HCT116 (cell line): ENCODE measurements at regions not wholly inside any gene's neighbourhood (a gene's known extent, or its start where the extent isn't known, plus 50 kb on each side); places are given as distances from the start of the nearest gene placed in this dataset.
"Not testable (repeated sequence)": the region's sequence is repeated elsewhere in the genome, so short reads cannot be mapped to it uniquely, and the experiment has no call there.

Experiments used
- ATAC-seq: fragments of 200-7000 bp; cut with Tn5 transposase; 2 replicates; pipeline ENCODE4 v1.9.1; 2020; ENCODE audit warnings: mild to moderate bottlenecking, moderate library complexity
- BruUV-seq: library from RNA; stranded (reverse); fragments of 400-500 nt; replicated peaks from 2 replicates; lab custom pipeline; 2021; lab: Mats Ljungman, UMichigan
- CTCF ChIA-PET: fragments of 300-600 bp; sonication (Branson Sonifier 250); formaldehyde crosslinking; loops from one replicate; lab custom pipeline; 2021; ENCODE audit warnings: antibody characterized with exemption; lab: Charles Lee
- POLR2A ChIA-PET: fragments of 300-600, 350-600 bp; sonication (Branson Sonifier 250); formaldehyde crosslinking; loops from one replicate; lab custom pipeline; 2021; ENCODE audit warnings: antibody characterized with exemption; lab: Charles Lee
- RAD21 ChIA-PET, 2 experiments: fragments of 300-600 bp; sonication (Branson Sonifier 250); formaldehyde crosslinking; loops; one replicate each; lab custom pipeline; 2023; ENCODE audit warnings: low total read pairs in 2 of 2; ENCODE audit not compliant: uncharacterized antibody in 2 of 2, unreplicated experiment in 2 of 2, low non-redundant PET in 1 of 2; lab: Charles Lee
- DNase-seq: peaks from one replicate; pipeline ENCODE4 v3.0.0-alpha.2; 2010; ENCODE audit warnings: low read depth, low spot score
- H2AFZ ChIP-seq: fragments of 200-600 bp; shearing (Covaris generic), sonication (generic); 2 replicates; pipeline ENCODE4 v1.6.1; 2017; ENCODE audit warnings: low read depth, mixed run types, mixed read lengths, antibody characterized with exemption, low read length; ENCODE audit not compliant: poor library complexity, severe bottlenecking
- H3K27ac ChIP-seq: 2 replicates; pipeline ENCODE4 v1.5.1; 2012; ENCODE audit warnings: low read depth, low read length
- H3K27me3 ChIP-seq: fragments of 200-600 bp; sonication (generic); 2 replicates; pipeline ENCODE4 v1.6.1; 2016; ENCODE audit warnings: mixed run types, low read length, mixed read lengths; ENCODE audit not compliant: insufficient read depth
- H3K36me3 ChIP-seq, 2 experiments: fragments of 200-500 bp in 1 of 2; fragments of 200-600 bp in 1 of 2; sonication (Bioruptor generic) in 1 of 2; sonication (generic) in 1 of 2; 2 replicates each; pipeline versions ENCODE4 v1.5.1 to v1.6.1; 2014 to 2016; ENCODE audit warnings: low read length in 2 of 2, inconsistent platforms in 1 of 2, mixed read lengths in 1 of 2, mixed run types in 1 of 2; ENCODE audit not compliant: insufficient read depth in 2 of 2, control insufficient read depth in 1 of 2
- H3K4me1 ChIP-seq, 2 experiments: fragments of 200-600 bp in 1 of 2; sonication (generic) in 1 of 2; 2 replicates each; pipeline versions ENCODE4 v1.5.1 to v1.6.1; 2012 to 2017; ENCODE audit warnings: low read length in 2 of 2, inconsistent platforms in 1 of 2, mild to moderate bottlenecking in 1 of 2, mixed read lengths in 1 of 2, mixed run types in 1 of 2, moderate library complexity in 1 of 2; ENCODE audit not compliant: insufficient read depth in 2 of 2, control insufficient read depth in 1 of 2
- H3K4me2 ChIP-seq: fragments of 200-600 bp; sonication (generic); 2 replicates; pipeline ENCODE4 v1.6.1; 2017; ENCODE audit warnings: mixed run types, low read length, mixed read lengths
- H3K4me3 ChIP-seq, 2 experiments: fragments of 200-600 bp in 1 of 2; sonication (generic) in 1 of 2; replicated peaks in 1 of 2; 2 replicates each; pipeline ENCODE4 v1.5.1; 2011 to 2016; ENCODE audit warnings: low read length in 2 of 2, control low read depth in 1 of 2, low read depth in 1 of 2, mild to moderate bottlenecking in 1 of 2, mixed read lengths in 1 of 2, mixed run types in 1 of 2
- H3K79me2 ChIP-seq: fragments of 200-600 bp; sonication (generic); 2 replicates; pipeline ENCODE4 v1.6.1; 2017; ENCODE audit warnings: mild to moderate bottlenecking, mixed run types, low read length, moderate library complexity, mixed read lengths; ENCODE audit not compliant: insufficient read depth
- H3K9ac ChIP-seq: fragments of 200-600 bp; sonication (generic); 2 replicates; pipeline ENCODE4 v1.6.1; 2016; ENCODE audit warnings: low read length, mixed read lengths
- H3K9me2 ChIP-seq: fragments of 200-600 bp; sonication (generic), shearing (Covaris generic); 2 replicates; pipeline ENCODE4 v1.6.1; 2017; ENCODE audit warnings: mixed run types, mild to moderate bottlenecking, moderate library complexity; ENCODE audit not compliant: insufficient read depth
- H3K9me3 ChIP-seq, 2 experiments: fragments of 200-500 bp in 1 of 2; fragments of 200-600 bp in 1 of 2; sonication (Bioruptor generic) in 1 of 2; sonication (generic) in 1 of 2; 2 replicates each; pipeline ENCODE4 v1.6.1; 2014 to 2017; ENCODE audit warnings: low read length in 2 of 2, mixed read lengths in 2 of 2, inconsistent platforms in 1 of 2, low read depth in 1 of 2, mild to moderate bottlenecking in 1 of 2, mixed run types in 1 of 2, moderate library complexity in 1 of 2; ENCODE audit not compliant: control insufficient read depth in 1 of 2, insufficient read depth in 1 of 2
- H4K20me1 ChIP-seq: fragments of 200-600 bp; sonication (generic), shearing (Covaris generic); 2 replicates; pipeline ENCODE4 v1.6.1; 2017; ENCODE audit warnings: mixed run types, mild to moderate bottlenecking, moderate library complexity; ENCODE audit not compliant: insufficient read depth
- CBX3 ChIP-seq: IDR thresholded peaks from 2 replicates; pipeline ENCODE4 v1.6.1; 2012; ENCODE audit warnings: low read depth
- CTCF ChIP-seq, 3 experiments: fragments of 200-600 bp in 1 of 3; sonication (generic) in 1 of 3; IDR thresholded peaks in 2 of 3; conservative IDR thresholded peaks in 1 of 3; 2 replicates each; pipeline ENCODE4 v1.5.1; 2012 to 2017; ENCODE audit warnings: low read depth in 2 of 3, low read length in 2 of 3, antibody characterized with exemption in 1 of 3, borderline replicate concordance in 1 of 3, control low read depth in 1 of 3, mild to moderate bottlenecking in 1 of 3, mixed read lengths in 1 of 3, mixed run types in 1 of 3, moderate library complexity in 1 of 3; ENCODE audit not compliant: insufficient read depth in 1 of 3
- EZH2phosphoT487 ChIP-seq: fragments of 200-600 bp; IDR thresholded peaks from 2 replicates; pipeline ENCODE4 v1.6.1; 2018; ENCODE audit warnings: antibody characterized with exemption, borderline replicate concordance
- FOSL1 ChIP-seq: IDR thresholded peaks from 2 replicates; pipeline ENCODE4 v1.6.1; 2012; ENCODE audit warnings: low read depth
- JUND ChIP-seq: IDR thresholded peaks from 2 replicates; pipeline ENCODE4 v1.6.1; 2012
- POLR2AphosphoS5 ChIP-seq: IDR thresholded peaks from 2 replicates; pipeline ENCODE4 v1.6.1; 2011; ENCODE audit warnings: mild to moderate bottlenecking, low read depth, low read length, moderate library complexity
- SRF ChIP-seq: IDR thresholded peaks from 2 replicates; pipeline ENCODE4 v1.6.1; 2012; ENCODE audit warnings: low read depth
- YY1 ChIP-seq: IDR thresholded peaks from 2 replicates; pipeline ENCODE4 v1.6.1; 2011; ENCODE audit warnings: low read length, low read depth, moderate library complexity, mild to moderate bottlenecking; ENCODE audit not compliant: insufficient replicate concordance; ENCODE audit errors: extremely low read depth
- ZFX ChIP-seq: fragments of 450-650 bp; IDR thresholded peaks from 2 replicates; pipeline ENCODE4 v1.6.1; 2017
- intact Hi-C: fragments of 100-400 bp; cut with micrococcal nuclease; formaldehyde crosslinking; loops from 2 replicates; pipeline ENCODE4 v1.10.0; 2022

DNA sequence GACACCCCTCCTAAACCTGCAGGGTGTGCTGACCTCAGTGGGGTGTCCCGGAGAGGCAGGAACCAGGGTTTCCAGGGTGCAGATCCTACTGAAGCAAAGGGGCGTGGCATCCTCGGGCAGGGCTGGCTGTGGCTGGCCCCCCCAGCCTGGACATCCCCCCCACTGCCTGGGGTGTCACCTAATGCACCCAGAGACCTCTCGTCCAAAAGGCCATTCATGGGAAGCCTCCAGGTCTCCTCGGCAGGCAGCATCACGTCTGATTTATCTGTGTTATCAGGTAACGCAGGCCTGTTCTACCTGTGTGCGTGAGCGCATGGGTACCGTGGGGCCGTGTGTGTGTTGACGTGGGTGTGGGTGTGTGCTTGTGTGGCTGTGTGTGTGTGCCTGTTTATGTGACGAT lies 210.0 kb downstream of the SHOX start (continued):
- no peak for TF ChIP-seq CTCF (IDR thresholded peaks at IDR 0.05 in 2 of 3, conservative IDR thresholded peaks at IDR 0.05 in 1 of 3; ENCODE audit: borderline replicate concordance in 1 of 3, insufficient read depth in 1 of 3, low read depth in 2 of 3, low read length in 2 of 3)
- no peak for TF ChIP-seq YY1
- no peak for TF ChIP-seq CBX3
- TF ChIP-seq EZH2phosphoT487: no peak
- no peak for TF ChIP-seq SRF
- TF ChIP-seq ZFX: no peak
- no peak for TF ChIP-seq JUND
- no peak for TF ChIP-seq FOSL1
- TF ChIP-seq POLR2AphosphoS5: no peak

DNA sequence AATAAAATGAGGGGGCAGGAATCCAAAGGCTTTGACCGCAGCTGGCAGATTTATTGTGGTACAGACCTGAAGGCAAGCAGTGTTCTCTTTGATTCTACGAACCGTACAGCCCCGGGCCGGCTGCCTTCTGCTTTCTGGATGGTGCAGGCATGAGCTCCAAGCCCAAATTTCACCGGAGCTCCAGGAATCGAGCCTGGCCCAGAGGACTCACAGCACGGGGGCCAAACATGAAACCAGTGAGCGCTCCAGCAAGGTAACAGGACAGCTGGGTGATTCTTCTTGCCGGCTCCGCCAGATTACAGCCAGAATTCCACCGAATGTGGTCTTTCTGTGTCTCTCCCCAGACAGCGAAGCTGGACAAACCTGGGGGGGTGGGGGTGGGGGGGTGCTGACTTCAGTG lies 208.1 kb downstream of the SHOX start:
- H4K20me1 ChIP-seq, H3K36me3 ChIP-seq, intact Hi-C loops, H3K79me2 ChIP-seq, H3K27ac ChIP-seq, DNase-seq, H3K9me3 ChIP-seq, H3K9ac ChIP-seq, H3K4me3 ChIP-seq, BruUV-seq, H2AFZ ChIP-seq, H3K4me2 ChIP-seq, CTCF ChIA-PET, ATAC-seq, H3K27me3 ChIP-seq, POLR2A ChIA-PET, H3K9me2 ChIP-seq, RAD21 ChIA-PET, H3K4me1 ChIP-seq: not testable (repeated sequence)

- H4K20me1 ChIP-seq, H3K9me2 ChIP-seq, DNase-seq, RAD21 ChIA-PET, H2AFZ ChIP-seq, BruUV-seq, POLR2A ChIA-PET, H3K27me3 ChIP-seq, H3K36me3 ChIP-seq, CTCF ChIA-PET, H3K9me3 ChIP-seq, H3K79me2 ChIP-seq, H3K9ac ChIP-seq, ATAC-seq, H3K4me1 ChIP-seq, H3K4me2 ChIP-seq, H3K4me3 ChIP-seq, intact Hi-C loops, H3K27ac ChIP-seq: not testable (repeated sequence)
Measured at GRCh38 chrX:835857-836256, 205.3 kb downstream of the SHOX start.
